A549 (cell line): ENCODE measurements at regions not wholly inside any gene's neighbourhood (a gene's known extent, or its start where the extent isn't known, plus 50 kb on each side); places are given as distances from the start of the nearest gene placed in this dataset.

Experiments
- CHD2 ChIP-seq: fragments of 150-350 bp; IDR thresholded peaks from 2 replicates; pipeline ENCODE4 v1.6.1; 2014; ENCODE audit warnings: low read length; ENCODE audit not compliant: partially characterized antibody
- CHD4 ChIP-seq: fragments of 200-600 bp; sonication (generic); IDR thresholded peaks from 2 replicates; pipeline ENCODE4 v1.6.1; 2016; ENCODE audit warnings: antibody characterized with exemption, mild to moderate bottlenecking, borderline replicate concordance
- CTCF ChIP-seq: fragments of >200 bp; sonication (Bioruptor Twin); formaldehyde crosslinking; IDR thresholded peaks from 3 replicates; pipeline ENCODE4 v1.5.1; 2016
- EHMT2 ChIP-seq: fragments of 200-600 bp; sonication (generic); IDR thresholded peaks from 2 replicates; pipeline ENCODE4 v1.6.1; 2016; ENCODE audit warnings: antibody characterized with exemption, low read depth, mild to moderate bottlenecking, moderate library complexity
- ESRRA ChIP-seq: fragments of 150-350 bp; IDR thresholded peaks from 2 replicates; pipeline ENCODE4 v1.6.1; 2014; ENCODE audit warnings: mild to moderate bottlenecking, low read length, borderline replicate concordance
- HOXB13 ChIP-seq: fragments of 250-450 bp; sonication (Bioruptor Pico); IDR thresholded peaks from 2 replicates; pipeline ENCODE4 v1.5.0; 2020; ENCODE audit warnings: low read depth, mild to moderate bottlenecking, moderate library complexity
- HOXB5 ChIP-seq: fragments of 250-450 bp; sonication (Bioruptor Pico); IDR thresholded peaks from 2 replicates; pipeline ENCODE4 v1.5.0; 2020; ENCODE audit warnings: mild to moderate bottlenecking, moderate library complexity
- JUNB ChIP-seq: fragments of >200 bp; sonication (Bioruptor Twin); formaldehyde crosslinking; IDR thresholded peaks from 2 replicates; pipeline ENCODE4 v1.6.1; 2016
- KDM1A ChIP-seq: fragments of 200-600 bp; sonication (generic); IDR thresholded peaks from 2 replicates; pipeline ENCODE4 v1.6.1; 2016; ENCODE audit warnings: low read depth, mild to moderate bottlenecking
- POLR2A ChIP-seq: IDR thresholded peaks from 2 replicates; pipeline ENCODE4 v1.6.1; 2012; ENCODE audit warnings: mild to moderate bottlenecking, low read length
- POLR2AphosphoS2 ChIP-seq: conservative IDR thresholded peaks from 2 replicates; pipeline ENCODE4 v1.6.1; 2012; ENCODE audit warnings: low read length, improper control_type of control experiment, inconsistent platforms
- SMC3 ChIP-seq: fragments of >200 bp; sonication (Bioruptor Twin); formaldehyde crosslinking; IDR thresholded peaks from 3 replicates; pipeline ENCODE4 v1.6.1; 2018; ENCODE audit warnings: inconsistent platforms
- TF ChIP-seq, protein P1 (sequence below): fragments of 200-600 bp; sonication (generic); IDR thresholded peaks from 2 replicates; pipeline ENCODE4 v1.6.1; 2016; ENCODE audit warnings: antibody characterized with exemption, mild to moderate bottlenecking, moderate library complexity

- no peak for TF ChIP-seq EHMT2
- no peak for TF ChIP-seq CTCF
- TF ChIP-seq, protein P1, sequence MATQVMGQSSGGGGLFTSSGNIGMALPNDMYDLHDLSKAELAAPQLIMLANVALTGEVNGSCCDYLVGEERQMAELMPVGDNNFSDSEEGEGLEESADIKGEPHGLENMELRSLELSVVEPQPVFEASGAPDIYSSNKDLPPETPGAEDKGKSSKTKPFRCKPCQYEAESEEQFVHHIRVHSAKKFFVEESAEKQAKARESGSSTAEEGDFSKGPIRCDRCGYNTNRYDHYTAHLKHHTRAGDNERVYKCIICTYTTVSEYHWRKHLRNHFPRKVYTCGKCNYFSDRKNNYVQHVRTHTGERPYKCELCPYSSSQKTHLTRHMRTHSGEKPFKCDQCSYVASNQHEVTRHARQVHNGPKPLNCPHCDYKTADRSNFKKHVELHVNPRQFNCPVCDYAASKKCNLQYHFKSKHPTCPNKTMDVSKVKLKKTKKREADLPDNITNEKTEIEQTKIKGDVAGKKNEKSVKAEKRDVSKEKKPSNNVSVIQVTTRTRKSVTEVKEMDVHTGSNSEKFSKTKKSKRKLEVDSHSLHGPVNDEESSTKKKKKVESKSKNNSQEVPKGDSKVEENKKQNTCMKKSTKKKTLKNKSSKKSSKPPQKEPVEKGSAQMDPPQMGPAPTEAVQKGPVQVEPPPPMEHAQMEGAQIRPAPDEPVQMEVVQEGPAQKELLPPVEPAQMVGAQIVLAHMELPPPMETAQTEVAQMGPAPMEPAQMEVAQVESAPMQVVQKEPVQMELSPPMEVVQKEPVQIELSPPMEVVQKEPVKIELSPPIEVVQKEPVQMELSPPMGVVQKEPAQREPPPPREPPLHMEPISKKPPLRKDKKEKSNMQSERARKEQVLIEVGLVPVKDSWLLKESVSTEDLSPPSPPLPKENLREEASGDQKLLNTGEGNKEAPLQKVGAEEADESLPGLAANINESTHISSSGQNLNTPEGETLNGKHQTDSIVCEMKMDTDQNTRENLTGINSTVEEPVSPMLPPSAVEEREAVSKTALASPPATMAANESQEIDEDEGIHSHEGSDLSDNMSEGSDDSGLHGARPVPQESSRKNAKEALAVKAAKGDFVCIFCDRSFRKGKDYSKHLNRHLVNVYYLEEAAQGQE, result no peak
- TF ChIP-seq HOXB13 (CRISPR knock-in tag), result no peak
- TF ChIP-seq CHD4, result no peak
- TF ChIP-seq CHD2, result no peak
- TF ChIP-seq POLR2A, result no peak
- peak; percentile 29; the same call in 2 of the 3 replicates for TF ChIP-seq SMC3
- no peak for TF ChIP-seq KDM1A
- TF ChIP-seq POLR2AphosphoS2, result no peak
- TF ChIP-seq HOXB5 (CRISPR knock-in tag), result no peak
- TF ChIP-seq ESRRA, result no peak
- TF ChIP-seq JUNB, result peak; percentile 88
Observed at GRCh38 chr7:46754140-46754720, 827.7 kb downstream of the TNS3 start.
